Type B pancreatic cell (in vitro differentiated cells): ENCODE measurements at regions not wholly inside any gene's neighbourhood (a gene's known extent, or its start where the extent isn't known, plus 50 kb on each side); places are given as distances from the start of the nearest gene placed in this dataset.

Source experiments
- DNase-seq: peaks from one replicate; pipeline ENCODE4 v3.0.0; 2021; ENCODE audit warnings: mixed read lengths; ENCODE audit not compliant: unreplicated experiment; ENCODE audit errors: extremely low spot score
- H3K27ac Mint-ChIP-seq: 2 replicates; pipeline ENCODE4 v1.8.0; 2021; ENCODE audit warnings: mild to moderate bottlenecking, mixed read lengths
- H3K27me3 Mint-ChIP-seq: 2 replicates; pipeline ENCODE4 v1.8.0; 2021; ENCODE audit warnings: mixed read lengths
- H3K36me3 Mint-ChIP-seq: 2 replicates; pipeline ENCODE4 v1.8.0; 2021; ENCODE audit warnings: mixed read lengths
- H3K4me1 Mint-ChIP-seq: one replicate; pipeline ENCODE4 v1.8.0; 2021; ENCODE audit warnings: mixed read lengths; ENCODE audit not compliant: unreplicated experiment
- H3K4me3 Mint-ChIP-seq: 2 replicates; pipeline ENCODE4 v1.8.0; 2021; ENCODE audit warnings: mild to moderate bottlenecking, mixed read lengths
- H3K9me3 Mint-ChIP-seq: 2 replicates; pipeline ENCODE4 v1.8.0; 2021; ENCODE audit warnings: mixed read lengths
- TF ChIP-seq, protein P1 (sequence below): fragments of 200-600 bp; sonication (generic); conservative IDR thresholded peaks from 2 replicates; pipeline ENCODE4 v1.5.0; 2021; ENCODE audit warnings: antibody characterized with exemption, mild to moderate bottlenecking

DNA sequence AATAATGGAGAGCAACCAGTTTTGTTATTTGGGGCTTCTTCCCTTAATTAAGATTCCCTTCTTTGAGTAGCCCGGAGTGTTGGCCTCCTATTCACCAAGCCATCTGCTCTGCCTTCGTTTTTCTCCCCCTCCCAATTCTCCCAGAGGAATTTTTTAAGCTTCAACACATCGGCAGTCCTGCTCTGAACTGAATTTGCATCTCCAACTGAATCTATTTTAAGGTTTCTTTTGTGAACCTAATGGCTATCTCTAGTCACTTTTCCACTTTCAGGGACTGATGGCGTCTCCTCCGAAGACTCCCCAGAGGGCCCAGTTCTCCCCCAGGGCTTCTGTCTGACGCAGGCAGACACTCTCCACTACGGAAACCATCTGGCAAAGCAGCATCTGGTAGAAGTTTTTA, 280.2 kb downstream of the ADGRA3 start:
- Mint-ChIP-seq H3K4me3 (no peak overlapping the region), H3K4me1 (no peaks in the 10 kb centered on the region), H3K9me3 (no peaks in the 10 kb centered on the region), H3K27ac (no peak overlapping the region), H3K36me3 (no peaks in the 10 kb centered on the region), H3K27me3 (no peaks in the 10 kb centered on the region)
- no peak for DNase-seq
- TF ChIP-seq, protein P1, sequence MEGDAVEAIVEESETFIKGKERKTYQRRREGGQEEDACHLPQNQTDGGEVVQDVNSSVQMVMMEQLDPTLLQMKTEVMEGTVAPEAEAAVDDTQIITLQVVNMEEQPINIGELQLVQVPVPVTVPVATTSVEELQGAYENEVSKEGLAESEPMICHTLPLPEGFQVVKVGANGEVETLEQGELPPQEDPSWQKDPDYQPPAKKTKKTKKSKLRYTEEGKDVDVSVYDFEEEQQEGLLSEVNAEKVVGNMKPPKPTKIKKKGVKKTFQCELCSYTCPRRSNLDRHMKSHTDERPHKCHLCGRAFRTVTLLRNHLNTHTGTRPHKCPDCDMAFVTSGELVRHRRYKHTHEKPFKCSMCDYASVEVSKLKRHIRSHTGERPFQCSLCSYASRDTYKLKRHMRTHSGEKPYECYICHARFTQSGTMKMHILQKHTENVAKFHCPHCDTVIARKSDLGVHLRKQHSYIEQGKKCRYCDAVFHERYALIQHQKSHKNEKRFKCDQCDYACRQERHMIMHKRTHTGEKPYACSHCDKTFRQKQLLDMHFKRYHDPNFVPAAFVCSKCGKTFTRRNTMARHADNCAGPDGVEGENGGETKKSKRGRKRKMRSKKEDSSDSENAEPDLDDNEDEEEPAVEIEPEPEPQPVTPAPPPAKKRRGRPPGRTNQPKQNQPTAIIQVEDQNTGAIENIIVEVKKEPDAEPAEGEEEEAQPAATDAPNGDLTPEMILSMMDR: no peak

DNA sequence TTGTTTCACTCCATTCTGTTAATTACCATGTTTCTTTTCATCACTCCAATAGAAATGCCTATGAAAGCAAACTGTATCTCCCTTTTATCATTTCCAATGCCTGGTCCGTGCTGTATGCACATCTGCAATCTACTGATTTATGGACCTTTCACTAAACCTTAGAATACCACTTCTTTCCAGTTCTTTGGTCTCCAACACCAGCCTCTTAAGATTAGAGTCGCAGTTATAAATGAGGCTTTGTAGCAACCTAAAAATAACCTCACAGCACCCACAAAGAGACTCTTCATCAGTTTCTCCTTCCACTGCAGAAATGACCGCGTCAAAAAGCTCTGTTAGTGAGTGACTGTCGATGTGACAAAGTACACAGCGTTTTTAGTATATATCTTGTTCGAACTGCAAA, 282.6 kb downstream of the ADGRA3 start:
- Mint-ChIP-seq H3K36me3 (no peaks in the 10 kb centered on the region), H3K9me3 (no peaks in the 10 kb centered on the region), H3K27ac (no peak overlapping the region), H3K4me1 (no peaks in the 10 kb centered on the region), H3K4me3 (no peak overlapping the region), H3K27me3 (no peaks in the 10 kb centered on the region)
- no peak for DNase-seq
- TF ChIP-seq, protein P1: no peak

DNA sequence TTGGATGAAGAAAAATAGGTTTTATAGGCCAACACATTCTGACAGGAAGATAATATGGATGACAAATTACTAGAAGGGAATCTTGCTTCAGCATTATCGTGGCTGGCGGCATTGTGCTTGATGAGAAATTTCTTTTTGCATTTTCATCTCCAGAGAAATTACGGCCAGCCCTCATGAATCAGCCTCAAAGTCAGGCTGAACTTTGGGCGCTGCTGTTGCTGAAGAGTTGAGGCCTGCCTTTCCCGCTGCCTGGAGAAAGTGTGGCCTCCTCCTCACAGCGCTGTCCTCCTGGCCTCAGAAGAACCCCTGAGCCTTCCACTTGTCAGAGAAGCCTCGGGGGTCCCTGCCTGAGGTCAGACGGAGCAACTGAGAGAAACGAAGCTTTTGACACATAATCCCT, 272.4 kb upstream of the KCNIP4 start:
- H3K27ac Mint-ChIP-seq: no peak overlapping the region
- TF ChIP-seq, protein P1: no peak
- no peak for DNase-seq
- H3K4me1 Mint-ChIP-seq: no peaks in the 10 kb centered on the region
- no peaks in the 10 kb centered on the region for H3K36me3 Mint-ChIP-seq
- no peaks in the 10 kb centered on the region for H3K27me3 Mint-ChIP-seq
- H3K4me3 Mint-ChIP-seq: no peak overlapping the region
- no peaks in the 10 kb centered on the region for H3K9me3 Mint-ChIP-seq

DNA sequence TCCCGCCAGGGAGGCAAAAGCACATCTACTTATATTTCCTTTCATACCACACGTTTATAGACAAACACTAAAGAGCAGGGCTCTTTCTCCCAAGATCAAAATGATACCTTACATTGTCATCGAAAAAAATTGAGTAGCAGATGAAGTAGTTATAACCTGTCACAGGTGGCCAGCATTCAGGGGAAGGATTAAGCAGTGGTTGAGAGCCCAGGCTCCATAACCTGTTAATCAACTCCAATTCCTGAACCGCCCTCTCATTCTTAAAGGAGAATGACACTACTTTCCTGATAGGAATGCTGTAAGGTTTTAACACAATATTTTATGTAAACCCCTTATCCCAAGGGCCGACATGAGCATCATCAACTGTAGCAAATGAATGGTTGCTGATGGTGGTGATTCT, 268.9 kb upstream of the KCNIP4 start:
- H3K9me3 Mint-ChIP-seq: no peaks in the 10 kb centered on the region
- TF ChIP-seq, protein P1: no peak
- no peak overlapping the region for H3K27ac Mint-ChIP-seq
- DNase-seq: no peak
- H3K4me1 Mint-ChIP-seq: no peaks in the 10 kb centered on the region
- no peak overlapping the region for H3K4me3 Mint-ChIP-seq
- no peaks in the 10 kb centered on the region for H3K36me3 Mint-ChIP-seq
- no peaks in the 10 kb centered on the region for H3K27me3 Mint-ChIP-seq

DNA sequence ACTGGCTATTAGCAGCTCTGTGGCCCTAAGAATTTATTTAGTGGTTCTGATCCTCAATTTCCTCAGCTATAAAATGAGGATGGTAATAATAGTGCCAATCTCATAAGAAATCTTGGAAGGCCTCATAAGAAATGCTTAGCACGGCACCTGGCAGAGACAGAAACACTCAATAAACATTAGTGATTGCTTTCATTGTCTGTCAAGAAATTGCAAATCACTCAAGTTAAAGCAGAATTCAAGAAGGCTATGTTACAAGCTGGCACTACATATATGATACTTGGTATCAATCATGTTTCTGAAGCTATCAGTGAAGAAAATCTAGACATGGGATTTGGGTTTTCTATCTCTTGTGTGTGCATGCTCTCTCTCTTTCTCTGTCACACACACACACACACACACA, 267.7 kb upstream of the KCNIP4 start:
- Mint-ChIP-seq H3K27ac (no peak overlapping the region), H3K4me3 (no peak overlapping the region)
- no peak for DNase-seq

DNA sequence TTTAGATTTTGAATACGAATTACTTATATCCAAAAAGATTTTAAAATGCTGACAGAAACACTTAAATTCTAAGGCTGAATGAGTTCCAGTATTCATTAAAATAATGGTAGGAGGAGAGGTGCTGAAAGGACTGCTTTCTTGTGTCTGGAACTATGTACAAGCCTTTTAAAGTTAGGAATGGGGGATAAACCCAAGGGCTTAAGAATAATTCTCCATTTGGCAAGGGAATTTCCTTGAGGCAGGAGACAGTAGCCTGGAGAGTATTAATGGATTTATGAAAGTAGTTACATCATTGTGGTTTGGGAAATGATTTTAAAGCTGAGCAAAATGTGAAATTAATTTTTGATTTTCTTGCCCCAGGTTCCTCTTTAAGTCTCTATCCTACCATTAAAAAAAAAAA, 266.5 kb upstream of the KCNIP4 start:
- Mint-ChIP-seq H3K27me3 (no peaks in the 10 kb centered on the region), H3K36me3 (no peaks in the 10 kb centered on the region), H3K4me1 (no peaks in the 10 kb centered on the region), H3K9me3 (no peaks in the 10 kb centered on the region), H3K4me3 (no peak overlapping the region), H3K27ac (no peak overlapping the region)
- TF ChIP-seq, protein P1: no peak
- DNase-seq: no peak

More for the DNA sequence above, 267.7 kb upstream of the KCNIP4 start:
- TF ChIP-seq, protein P1: no peak
- no peaks in the 10 kb centered on the region for H3K36me3 Mint-ChIP-seq
- H3K27me3 Mint-ChIP-seq: no peaks in the 10 kb centered on the region
- no peaks in the 10 kb centered on the region for H3K4me1 Mint-ChIP-seq
- H3K9me3 Mint-ChIP-seq: no peaks in the 10 kb centered on the region
